WTC11 (cell line): ENCODE measurements at regions not wholly inside any gene's neighbourhood (a gene's known extent, or its start where the extent isn't known, plus 50 kb on each side); places are given as distances from the start of the nearest gene placed in this dataset.
A peak's percentile ranks its signal among the peaks of the same experiment; 100 is the strongest.

ENCODE experiments used
- ATAC-seq: fragments of 200-7000 bp; cut with Tn5 transposase; 2 replicates; pipeline ENCODE4 v1.10.0; 2021; ENCODE audit warnings: mild to moderate bottlenecking, moderate library complexity
- CTCF ChIA-PET: fragments of 300-600 bp; sonication (Branson Sonifier 250); formaldehyde crosslinking; loops from one replicate; lab custom pipeline; 2021; ENCODE audit warnings: antibody characterized with exemption; lab: Charles Lee
- POLR2A ChIA-PET: fragments of 350-600 bp; sonication (Branson Sonifier 250); formaldehyde crosslinking; loops from one replicate; lab custom pipeline; 2021; ENCODE audit warnings: antibody characterized with exemption; lab: Charles Lee
- DNase-seq: peaks from one replicate; pipeline ENCODE4 v3.0.0; 2021; ENCODE audit warnings: low spot score
- H3K27ac Mint-ChIP-seq: 2 replicates; pipeline ENCODE4 v1.8.0; 2021; ENCODE audit warnings: mixed read lengths
- H3K27me3 Mint-ChIP-seq: 2 replicates; pipeline ENCODE4 v1.8.0; 2021; ENCODE audit warnings: low read depth, mild to moderate bottlenecking, moderate library complexity, mixed read lengths
- H3K36me3 Mint-ChIP-seq: 2 replicates; pipeline ENCODE4 v1.8.0; 2021; ENCODE audit warnings: mixed read lengths
- H3K4me1 Mint-ChIP-seq: 2 replicates; pipeline ENCODE4 v1.8.0; 2022; ENCODE audit warnings: mixed read lengths
- H3K4me3 Mint-ChIP-seq: 2 replicates; pipeline ENCODE4 v1.8.0; 2021; ENCODE audit warnings: mild to moderate bottlenecking, moderate library complexity, mixed read lengths
- H3K9me3 Mint-ChIP-seq: 2 replicates; pipeline ENCODE4 v1.8.0; 2021; ENCODE audit warnings: mixed read lengths
- ATF1 ChIP-seq: sonication (generic); formaldehyde crosslinking; IDR thresholded peaks from 2 replicates; pipeline ENCODE4 v1.8.1; 2023; ENCODE audit warnings: mild to moderate bottlenecking, moderate library complexity, missing genetic modification reagents
- FOXK1 ChIP-seq: sonication (generic); formaldehyde crosslinking; IDR thresholded peaks from 2 replicates; pipeline ENCODE4 v1.8.0; 2022; ENCODE audit warnings: mild to moderate bottlenecking, moderate library complexity, missing genetic modification reagents
- FOXP1 ChIP-seq: sonication (generic); formaldehyde crosslinking; IDR thresholded peaks from 2 replicates; pipeline ENCODE4 v1.8.0; 2022; ENCODE audit warnings: missing genetic modification reagents, mild to moderate bottlenecking, moderate library complexity, borderline replicate concordance
- KAT7 ChIP-seq: sonication (generic); formaldehyde crosslinking; IDR thresholded peaks from 2 replicates; pipeline ENCODE4 v1.8.1; 2023; ENCODE audit warnings: missing genetic modification reagents, mild to moderate bottlenecking, borderline replicate concordance
- MXD4 ChIP-seq: fragments of 250-450 bp; sonication (Bioruptor Pico); IDR thresholded peaks from 2 replicates; pipeline ENCODE4 v1.8.0; 2021; ENCODE audit warnings: mild to moderate bottlenecking, moderate library complexity, borderline replicate concordance
- NFATC4 ChIP-seq: fragments of 250-450 bp; sonication (Bioruptor Pico); IDR thresholded peaks from 2 replicates; pipeline ENCODE4 v1.9.0; 2021; ENCODE audit warnings: mild to moderate bottlenecking
- NFYB ChIP-seq: sonication (generic); formaldehyde crosslinking; conservative IDR thresholded peaks from 2 replicates; pipeline ENCODE4 v1.8.0; 2022; ENCODE audit warnings: low read depth, missing genetic modification reagents
- PRRX2 ChIP-seq: fragments of 250-450 bp; sonication (Bioruptor Pico); IDR thresholded peaks from 2 replicates; pipeline ENCODE4 v1.8.0; 2021; ENCODE audit warnings: mild to moderate bottlenecking
- RELA ChIP-seq: sonication (generic); formaldehyde crosslinking; IDR thresholded peaks from 2 replicates; pipeline ENCODE4 v1.8.1; 2022; ENCODE audit warnings: missing genetic modification reagents, mild to moderate bottlenecking, borderline replicate concordance
- RORB ChIP-seq: fragments of 250-450 bp; sonication (Bioruptor Pico); IDR thresholded peaks from 2 replicates; pipeline ENCODE4 v1.9.0; 2021; ENCODE audit warnings: mild to moderate bottlenecking
- ZNF219 ChIP-seq: sonication (generic); formaldehyde crosslinking; IDR thresholded peaks from 2 replicates; pipeline ENCODE4 v1.8.0; 2023; ENCODE audit warnings: missing genetic modification reagents, mild to moderate bottlenecking, borderline replicate concordance
- ZNF416 ChIP-seq: fragments of 250-450 bp; sonication (Bioruptor Pico); IDR thresholded peaks from 2 replicates; pipeline ENCODE4 v1.9.0; 2021; ENCODE audit warnings: mild to moderate bottlenecking, inconsistent platforms
- ZNF423 ChIP-seq: fragments of 250-450 bp; sonication (Bioruptor Pico); IDR thresholded peaks from 2 replicates; pipeline ENCODE4 v2.1.2; 2022; ENCODE audit warnings: mild to moderate bottlenecking, moderate library complexity
- TF ChIP-seq, protein P1 (sequence below): fragments of 200-600 bp; IDR thresholded peaks from 2 replicates; pipeline ENCODE4 v1.8.0; 2022; ENCODE audit warnings: antibody characterized with exemption
- TF ChIP-seq, protein P2 (sequence below): sonication (generic); formaldehyde crosslinking; conservative IDR thresholded peaks from 2 replicates; pipeline ENCODE4 v1.8.1; 2022; ENCODE audit warnings: mild to moderate bottlenecking, missing genetic modification reagents
- TF ChIP-seq, protein P3 (sequence below): sonication (generic); formaldehyde crosslinking; IDR thresholded peaks from 2 replicates; pipeline ENCODE4 v1.8.0; 2022; ENCODE audit warnings: mild to moderate bottlenecking, missing genetic modification reagents

DNA sequence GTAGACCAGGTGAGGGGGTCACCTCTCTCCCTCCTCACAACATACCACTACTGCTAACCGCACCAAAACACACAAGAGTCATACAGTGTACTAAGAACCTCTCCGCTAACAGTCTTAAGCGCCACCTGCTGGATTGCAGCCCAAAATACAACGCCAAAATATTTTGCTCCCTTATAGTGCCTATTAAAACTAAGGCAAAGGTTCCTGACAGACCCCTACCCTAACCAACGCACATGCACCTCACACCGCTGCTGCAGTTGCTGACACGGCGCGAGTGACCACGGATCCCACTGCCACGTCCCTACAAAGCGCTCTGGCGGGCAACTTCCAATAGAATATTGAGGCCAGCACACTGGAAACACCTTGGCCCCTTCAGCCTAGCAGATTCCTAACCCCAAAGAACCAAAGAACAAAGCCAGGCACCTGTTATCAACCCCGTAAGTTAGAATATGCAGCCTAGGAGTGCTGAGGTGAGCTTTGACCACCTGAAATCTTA, 563.6 kb upstream of the SEMA3D start:
- TF ChIP-seq, protein P1, sequence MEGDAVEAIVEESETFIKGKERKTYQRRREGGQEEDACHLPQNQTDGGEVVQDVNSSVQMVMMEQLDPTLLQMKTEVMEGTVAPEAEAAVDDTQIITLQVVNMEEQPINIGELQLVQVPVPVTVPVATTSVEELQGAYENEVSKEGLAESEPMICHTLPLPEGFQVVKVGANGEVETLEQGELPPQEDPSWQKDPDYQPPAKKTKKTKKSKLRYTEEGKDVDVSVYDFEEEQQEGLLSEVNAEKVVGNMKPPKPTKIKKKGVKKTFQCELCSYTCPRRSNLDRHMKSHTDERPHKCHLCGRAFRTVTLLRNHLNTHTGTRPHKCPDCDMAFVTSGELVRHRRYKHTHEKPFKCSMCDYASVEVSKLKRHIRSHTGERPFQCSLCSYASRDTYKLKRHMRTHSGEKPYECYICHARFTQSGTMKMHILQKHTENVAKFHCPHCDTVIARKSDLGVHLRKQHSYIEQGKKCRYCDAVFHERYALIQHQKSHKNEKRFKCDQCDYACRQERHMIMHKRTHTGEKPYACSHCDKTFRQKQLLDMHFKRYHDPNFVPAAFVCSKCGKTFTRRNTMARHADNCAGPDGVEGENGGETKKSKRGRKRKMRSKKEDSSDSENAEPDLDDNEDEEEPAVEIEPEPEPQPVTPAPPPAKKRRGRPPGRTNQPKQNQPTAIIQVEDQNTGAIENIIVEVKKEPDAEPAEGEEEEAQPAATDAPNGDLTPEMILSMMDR: peak; percentile 68
- TF ChIP-seq PRRX2 (CRISPR knock-in tag) (no peak), RORB (CRISPR knock-in tag) (no peak)
- ATAC-seq (peak; percentile 86), DNase-seq (peak; percentile 78)
- Mint-ChIP-seq H3K4me3 (peak overlapping the region; percentile 40), H3K4me1 (peaks cover 12% of the 10 kb centered on the region), H3K9me3 (peaks cover 19% of the 10 kb centered on the region), H3K36me3 (peaks cover 7% of the 10 kb centered on the region; the same call in 1 of the 2 replicates), H3K27ac (no peak overlapping the region), H3K27me3 (peaks cover 42% of the 10 kb centered on the region)
- CTCF ChIA-PET: interaction anchor here (0.9 kb wide), 1 partner anchor 170 kb away, joined by 3 read pairs; no protein-coding TSS in a partner anchor
- POLR2A ChIA-PET: no interaction called here

DNA sequence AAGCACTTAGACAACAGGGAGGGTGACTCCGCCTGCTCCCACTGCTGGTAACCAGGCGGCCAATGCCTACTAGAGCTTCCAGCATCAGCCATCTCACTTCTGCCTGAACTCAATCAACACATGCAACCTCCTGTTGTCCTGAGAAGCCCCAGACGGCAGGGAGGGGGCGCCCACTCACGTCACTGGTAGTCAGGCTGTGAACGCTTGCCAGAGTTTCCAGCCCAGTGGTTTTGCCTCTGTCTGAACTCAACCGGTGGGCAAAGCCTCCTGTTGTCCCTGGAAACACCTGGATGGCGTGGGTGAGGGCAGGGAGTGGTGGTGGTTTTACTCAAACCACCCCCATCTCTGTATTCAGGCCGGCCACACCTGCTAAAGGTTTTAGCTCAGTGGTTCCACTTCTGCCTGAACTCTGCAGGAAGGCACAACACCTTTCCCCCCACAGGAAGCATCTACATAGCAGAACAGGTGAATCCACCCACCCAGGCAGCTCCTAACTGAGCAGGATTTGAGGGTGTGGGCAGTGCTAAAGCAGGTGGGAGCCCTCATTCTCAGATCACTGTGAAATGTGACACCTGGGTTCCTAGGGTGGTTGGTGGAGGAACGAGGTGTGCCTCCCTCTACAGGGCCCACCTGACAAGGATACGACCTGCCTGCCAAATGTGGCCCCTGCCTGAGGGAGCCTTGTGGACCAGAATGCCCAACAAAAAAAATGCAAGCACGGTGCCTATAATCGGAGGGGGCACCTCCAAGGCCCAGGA, 563.0 kb upstream of the SEMA3D start:
- DNase-seq (peak; percentile 48), ATAC-seq (peak; percentile 91)
- Mint-ChIP-seq H3K36me3 (peaks cover 7% of the 10 kb centered on the region; the same call in 1 of the 2 replicates), H3K27me3 (peaks cover 36% of the 10 kb centered on the region), H3K4me1 (peaks cover 12% of the 10 kb centered on the region), H3K4me3 (peak overlapping the region; percentile 40), H3K9me3 (peaks cover 19% of the 10 kb centered on the region), H3K27ac (no peak overlapping the region)
- POLR2A ChIA-PET: no interaction called here
- CTCF ChIA-PET: interaction anchor here (0.6 to 1.2 kb wide), 8 partner anchors 8 to 708 kb away, joined by 3 to 7 read pairs (median 3); no protein-coding TSS in a partner anchor
- TF ChIP-seq FOXK1 (CRISPR knock-in tag): 0 out of 2 replicates have a peak, but pooled peaks have one; percentile 29
- TF ChIP-seq FOXP1 (CRISPR knock-in tag): peak; percentile 49
- no peak for TF ChIP-seq ZNF416

DNA sequence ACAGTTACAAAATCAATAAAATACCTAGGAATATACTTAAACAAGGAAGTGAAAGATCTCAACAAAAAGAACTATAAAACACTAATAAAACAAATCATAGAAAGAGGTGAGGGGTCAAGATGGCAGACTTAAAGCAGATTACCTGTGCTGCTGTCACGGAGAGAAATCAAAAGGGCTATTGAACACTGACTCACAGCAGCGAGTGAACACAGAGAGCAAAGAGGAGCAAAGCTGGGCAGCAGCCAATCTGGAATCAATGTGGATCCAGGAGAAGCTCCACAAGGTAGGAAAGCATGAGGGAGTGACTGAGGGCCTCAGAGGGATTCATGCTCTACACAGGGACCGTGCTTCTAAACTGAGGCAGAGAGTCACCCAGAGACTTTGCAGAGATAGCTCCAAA, 562.0 kb upstream of the SEMA3D start:
- H3K4me3 Mint-ChIP-seq: no peak overlapping the region
- ChIA-PET CTCF (interaction anchor here (0.9 to 1.2 kb wide), 4 partner anchors 14 to 81 kb away, joined by 3 to 7 read pairs (median 3); no protein-coding TSS in a partner anchor), POLR2A (interaction anchor here (0.6 kb wide), 1 partner anchor 672 kb away, joined by 4 read pairs; no protein-coding TSS in a partner anchor)
- no peak for DNase-seq
- peaks cover 7% of the 10 kb centered on the region; the same call in 1 of the 2 replicates for H3K36me3 Mint-ChIP-seq
- H3K27ac Mint-ChIP-seq: no peak overlapping the region
- ATAC-seq: no peak
- H3K27me3 Mint-ChIP-seq: peaks cover 25% of the 10 kb centered on the region
- TF ChIP-seq MXD4 (CRISPR knock-in tag) (no peak), NFYB (no peak), ZNF219 (CRISPR knock-in tag) (no peak)
- H3K4me1 Mint-ChIP-seq: peaks cover 12% of the 10 kb centered on the region
- H3K9me3 Mint-ChIP-seq: peaks cover 17% of the 10 kb centered on the region

DNA sequence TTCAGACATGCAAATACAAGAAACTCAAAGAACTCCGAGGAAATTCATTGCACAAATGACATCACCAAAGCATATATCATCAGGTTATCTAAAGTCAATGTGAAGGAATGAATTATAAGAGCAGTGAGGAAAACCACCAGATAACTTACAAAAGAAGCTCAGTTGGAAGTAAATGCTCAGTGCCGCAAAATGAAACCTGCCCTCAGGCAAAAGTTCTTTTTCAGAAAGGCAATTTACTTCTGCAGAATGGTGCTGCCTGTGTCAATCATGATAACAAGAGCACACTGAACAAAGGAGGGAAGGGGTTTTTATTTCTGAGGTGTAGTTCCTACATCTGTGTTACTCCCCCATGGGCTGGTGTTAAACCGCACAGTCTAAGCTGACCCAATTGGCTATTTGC, 550.6 kb upstream of the SEMA3D start:
- Mint-ChIP-seq H3K9me3 (peaks cover 45% of the 10 kb centered on the region), H3K36me3 (peaks cover 11% of the 10 kb centered on the region), H3K27ac (no peak overlapping the region), H3K4me1 (0 out of 2 replicates have a peak, but pooled peaks cover 3% of the 10 kb centered on the region), H3K27me3 (no peaks in the 10 kb centered on the region; the same call in 1 of the 2 replicates), H3K4me3 (no peak overlapping the region)
- POLR2A ChIA-PET: no interaction called here
- DNase-seq: no peak
- TF ChIP-seq, protein P2, sequence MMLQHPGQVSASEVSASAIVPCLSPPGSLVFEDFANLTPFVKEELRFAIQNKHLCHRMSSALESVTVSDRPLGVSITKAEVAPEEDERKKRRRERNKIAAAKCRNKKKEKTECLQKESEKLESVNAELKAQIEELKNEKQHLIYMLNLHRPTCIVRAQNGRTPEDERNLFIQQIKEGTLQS (CRISPR knock-in tag): no peak
- TF ChIP-seq ATF1 (no peak), NFATC4 (CRISPR knock-in tag) (no peak), RELA (CRISPR knock-in tag) (no peak), ZNF423 (CRISPR knock-in tag) (no peak), KAT7 (CRISPR knock-in tag) (no peak)
- TF ChIP-seq, protein P3, sequence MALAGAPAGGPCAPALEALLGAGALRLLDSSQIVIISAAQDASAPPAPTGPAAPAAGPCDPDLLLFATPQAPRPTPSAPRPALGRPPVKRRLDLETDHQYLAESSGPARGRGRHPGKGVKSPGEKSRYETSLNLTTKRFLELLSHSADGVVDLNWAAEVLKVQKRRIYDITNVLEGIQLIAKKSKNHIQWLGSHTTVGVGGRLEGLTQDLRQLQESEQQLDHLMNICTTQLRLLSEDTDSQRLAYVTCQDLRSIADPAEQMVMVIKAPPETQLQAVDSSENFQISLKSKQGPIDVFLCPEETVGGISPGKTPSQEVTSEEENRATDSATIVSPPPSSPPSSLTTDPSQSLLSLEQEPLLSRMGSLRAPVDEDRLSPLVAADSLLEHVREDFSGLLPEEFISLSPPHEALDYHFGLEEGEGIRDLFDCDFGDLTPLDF: no peak
- ATAC-seq: no peak
- CTCF ChIA-PET: interaction anchor here (0.6 kb wide), 1 partner anchor 11 kb away, joined by 3 read pairs; no protein-coding TSS in a partner anchor
